Astrocyte of the cerebellum (primary cell): ENCODE measurements at regions not wholly inside any gene's neighbourhood (a gene's known extent, or its start where the extent isn't known, plus 50 kb on each side); places are given as distances from the start of the nearest gene placed in this dataset.
"Not testable (repeated sequence)": the region's sequence is repeated elsewhere in the genome, so short reads cannot be mapped to it uniquely, and the experiment has no call there.

ENCODE experiments used
- DNase-seq: peaks from one replicate; pipeline ENCODE4 v3.0.0-alpha.2; 2011; ENCODE audit warnings: low read depth
- H3K4me3 ChIP-seq: 2 replicates; pipeline ENCODE4 v1.5.1; 2011; ENCODE audit warnings: mild to moderate bottlenecking, low read depth, low read length, moderate library complexity
- in situ Hi-C: cut with HindIII; loops from 2 replicates; pipeline ENCODE4 v1.10.0; 2017; ENCODE audit warnings: low sequenced_read_pairs
- TF ChIP-seq, protein P1 (sequence below): IDR thresholded peaks from 2 replicates; pipeline ENCODE4 v1.5.1; 2012; ENCODE audit warnings: low read length, low read depth, moderate library complexity, mild to moderate bottlenecking; ENCODE audit errors: missing control alignments

DNA sequence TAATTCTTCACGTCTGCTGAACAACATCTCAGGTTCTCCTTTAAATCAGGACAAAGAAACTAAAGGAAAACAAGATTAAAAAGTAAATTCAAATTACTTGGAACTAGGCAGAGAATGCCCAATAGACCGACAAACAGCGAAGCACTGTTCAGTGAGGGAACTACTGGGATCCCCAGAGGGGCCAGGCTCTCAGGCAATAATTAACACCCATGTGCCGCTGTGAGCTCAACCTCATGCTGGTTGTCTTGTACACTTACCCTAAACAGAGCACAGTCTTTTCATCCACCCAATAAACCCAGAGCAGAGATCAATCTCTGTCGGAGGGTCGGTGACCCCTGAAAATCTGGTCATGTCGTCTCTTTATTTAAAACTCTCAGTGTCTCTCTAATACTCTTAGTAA, 229.9 kb upstream of the CRIM1 start:
- in situ Hi-C loops: no loop called here
- TF ChIP-seq, protein P1, sequence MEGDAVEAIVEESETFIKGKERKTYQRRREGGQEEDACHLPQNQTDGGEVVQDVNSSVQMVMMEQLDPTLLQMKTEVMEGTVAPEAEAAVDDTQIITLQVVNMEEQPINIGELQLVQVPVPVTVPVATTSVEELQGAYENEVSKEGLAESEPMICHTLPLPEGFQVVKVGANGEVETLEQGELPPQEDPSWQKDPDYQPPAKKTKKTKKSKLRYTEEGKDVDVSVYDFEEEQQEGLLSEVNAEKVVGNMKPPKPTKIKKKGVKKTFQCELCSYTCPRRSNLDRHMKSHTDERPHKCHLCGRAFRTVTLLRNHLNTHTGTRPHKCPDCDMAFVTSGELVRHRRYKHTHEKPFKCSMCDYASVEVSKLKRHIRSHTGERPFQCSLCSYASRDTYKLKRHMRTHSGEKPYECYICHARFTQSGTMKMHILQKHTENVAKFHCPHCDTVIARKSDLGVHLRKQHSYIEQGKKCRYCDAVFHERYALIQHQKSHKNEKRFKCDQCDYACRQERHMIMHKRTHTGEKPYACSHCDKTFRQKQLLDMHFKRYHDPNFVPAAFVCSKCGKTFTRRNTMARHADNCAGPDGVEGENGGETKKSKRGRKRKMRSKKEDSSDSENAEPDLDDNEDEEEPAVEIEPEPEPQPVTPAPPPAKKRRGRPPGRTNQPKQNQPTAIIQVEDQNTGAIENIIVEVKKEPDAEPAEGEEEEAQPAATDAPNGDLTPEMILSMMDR: no peak
- no peak for DNase-seq
- no peak overlapping the region for H3K4me3 ChIP-seq

DNA sequence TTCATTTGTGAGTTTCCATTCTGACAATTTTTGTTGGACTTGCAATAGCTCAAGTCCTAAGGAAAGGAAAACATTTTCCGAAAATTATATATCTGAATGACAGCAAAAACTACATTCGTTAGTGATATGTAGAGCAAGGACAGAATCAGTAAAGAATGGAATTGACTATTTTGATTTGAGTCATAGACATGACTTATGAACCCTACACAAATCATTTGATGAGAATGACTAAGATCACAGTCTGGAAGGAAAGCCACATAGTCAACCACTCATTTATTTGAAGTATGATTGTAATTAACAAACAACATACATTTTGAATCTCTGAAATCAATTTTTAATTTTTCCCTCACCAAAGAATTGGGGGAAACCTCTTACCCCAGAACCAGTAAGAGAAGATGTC, 231.6 kb upstream of the CRIM1 start:
- no peak for DNase-seq
- H3K4me3 ChIP-seq: no peak overlapping the region
- TF ChIP-seq, protein P1: no peak
- in situ Hi-C loops: no loop called here

DNA sequence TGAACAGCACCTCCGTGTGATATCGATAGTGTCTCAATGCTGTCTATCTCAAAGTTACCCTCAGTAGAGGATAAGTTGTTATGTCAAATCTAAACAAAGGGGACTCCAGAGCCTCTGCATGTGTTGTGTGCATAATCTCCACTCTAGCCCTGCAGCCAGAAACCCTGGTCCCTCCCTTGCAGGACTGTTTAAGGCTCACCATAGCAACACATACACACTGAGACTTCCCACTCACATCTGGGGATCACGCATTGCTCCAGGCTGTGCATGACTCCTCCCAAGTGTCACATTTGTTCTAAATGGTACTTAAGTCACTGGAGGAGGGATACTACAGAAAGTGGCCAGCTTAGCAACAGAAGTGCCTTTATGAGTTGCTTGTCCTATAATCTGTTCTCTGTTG, 258.6 kb upstream of the CRIM1 start:
- H3K4me3 ChIP-seq: no peak overlapping the region
- TF ChIP-seq, protein P1: no peak
- DNase-seq: no peak
- in situ Hi-C loops: no loop called here

DNA sequence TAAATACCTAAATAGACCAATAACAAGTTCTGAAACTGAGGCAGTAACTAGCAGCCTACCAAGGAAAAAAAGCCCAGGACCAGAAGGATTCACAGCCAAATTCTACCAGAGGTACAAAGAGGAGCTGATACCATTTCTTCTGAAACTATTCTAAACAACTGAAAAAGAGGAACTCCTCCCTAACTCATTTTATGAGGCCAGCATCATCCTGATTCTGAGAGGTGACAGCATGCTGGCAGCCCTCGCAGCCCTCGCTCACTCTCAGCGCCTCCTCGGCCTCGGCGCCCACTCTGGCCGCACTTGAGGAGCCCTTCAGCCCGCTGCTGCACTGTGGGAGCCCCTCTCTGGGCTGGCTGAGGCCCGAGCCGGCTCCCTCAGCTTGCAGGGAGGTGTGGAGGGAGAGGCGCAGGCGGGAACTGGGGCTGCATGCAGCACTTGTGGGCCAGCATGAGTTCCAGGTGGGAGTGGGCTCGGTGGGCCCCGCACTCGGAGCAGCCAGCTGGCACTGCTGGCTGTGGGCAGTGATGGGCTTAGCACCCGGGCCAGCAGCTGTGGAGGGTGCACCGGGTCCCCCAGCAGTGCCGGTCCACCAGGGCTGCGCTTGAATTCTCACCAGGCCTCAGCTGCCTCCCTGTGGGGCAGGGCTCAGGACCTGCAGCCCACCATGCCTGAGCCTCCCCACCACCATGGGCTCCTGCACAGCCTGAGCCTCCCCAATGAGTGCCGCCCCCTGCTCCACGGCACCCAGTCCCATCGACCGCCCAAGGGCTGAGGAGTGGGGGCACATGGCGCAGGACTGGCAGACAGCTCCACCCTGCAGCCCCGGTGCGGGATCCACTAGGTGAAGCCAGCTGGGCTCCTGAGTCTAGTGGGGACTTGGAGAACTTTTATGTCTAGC, 263.5 kb upstream of the CRIM1 start:
- H3K4me3 ChIP-seq, DNase-seq, in situ Hi-C loops: not testable (repeated sequence)

DNA sequence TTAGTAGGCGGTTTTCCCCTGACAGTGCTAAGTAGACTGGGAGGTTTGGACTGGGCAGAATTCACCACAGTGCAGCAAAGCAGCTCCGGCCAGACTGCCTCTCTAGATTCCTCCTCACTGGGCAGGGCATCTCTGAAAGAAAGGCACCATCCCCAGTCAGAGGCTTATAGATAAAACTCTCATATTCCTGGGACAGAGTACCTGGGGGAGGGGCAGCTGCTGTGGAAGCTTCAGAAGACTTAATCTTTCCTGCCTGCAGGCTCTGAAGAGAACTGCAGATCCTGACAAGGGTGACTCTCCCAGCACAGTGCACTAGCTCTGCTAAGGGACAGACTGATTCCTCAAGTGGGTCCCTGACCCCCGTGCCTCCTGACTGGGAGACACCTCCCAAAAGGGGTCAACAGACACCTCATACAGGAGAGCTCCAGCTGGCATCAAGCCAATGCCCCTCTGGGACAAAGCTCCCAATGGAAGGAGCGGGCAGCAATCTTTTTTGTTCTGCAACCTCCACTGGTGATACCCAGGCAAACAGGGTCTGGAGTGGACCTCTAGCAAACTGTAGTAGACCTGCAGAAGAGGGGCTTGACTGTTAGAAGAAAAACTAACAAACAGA, 266.8 kb upstream of the CRIM1 start:
- TF ChIP-seq, protein P1: no peak
- no peak for DNase-seq
- in situ Hi-C loops: no loop called here
- no peak overlapping the region for H3K4me3 ChIP-seq

DNA sequence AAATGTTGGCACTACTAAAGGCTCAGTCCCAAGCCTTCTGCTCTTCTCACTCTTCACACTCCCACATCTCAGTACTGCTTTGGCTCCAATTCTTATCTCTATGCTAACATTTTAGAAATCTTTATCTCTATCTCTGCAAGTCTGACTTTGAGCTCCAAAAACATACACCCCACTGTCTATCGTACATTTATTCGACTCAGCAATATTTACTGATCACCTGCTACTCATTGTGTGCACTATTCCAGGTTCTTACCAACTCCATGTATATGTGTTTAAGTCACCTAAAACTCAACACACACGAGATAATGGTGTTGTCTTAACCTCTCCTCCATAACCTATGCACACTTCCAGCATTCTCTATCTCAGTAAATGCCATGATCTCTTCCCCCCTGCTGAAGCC, 268.2 kb upstream of the CRIM1 start:
- in situ Hi-C loops: no loop called here
- no peak for DNase-seq
- H3K4me3 ChIP-seq: no peak overlapping the region
- TF ChIP-seq, protein P1: no peak

DNA sequence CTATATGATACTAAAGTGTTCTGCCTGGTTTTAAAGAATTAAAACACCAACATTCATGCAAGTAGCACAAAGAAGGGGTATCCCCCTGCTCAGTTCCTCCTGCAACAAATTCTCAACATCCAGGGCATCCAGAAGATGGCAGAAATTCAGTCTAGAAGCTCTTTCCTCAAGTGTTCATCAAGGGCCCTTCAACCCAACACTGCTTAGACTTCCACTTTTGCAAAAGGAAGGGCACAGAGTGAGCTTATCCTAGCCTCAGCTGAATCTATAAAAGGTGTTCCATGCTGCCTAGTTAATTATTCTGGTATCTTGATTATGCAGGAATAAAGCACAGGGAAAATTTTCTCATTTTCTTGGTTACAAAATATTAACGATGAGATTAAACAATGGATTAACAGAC, 275.8 kb upstream of the CRIM1 start:
- DNase-seq: no peak
- no peak overlapping the region for H3K4me3 ChIP-seq
- in situ Hi-C loops: no loop called here
- TF ChIP-seq, protein P1: no peak
